HG02938 (cell line): ENCODE measurements at regions not wholly inside any gene's neighbourhood (a gene's known extent, or its start where the extent isn't known, plus 50 kb on each side); places are given as distances from the start of the nearest gene placed in this dataset.
"Not testable (repeated sequence)": the region's sequence is repeated elsewhere in the genome, so short reads cannot be mapped to it uniquely, and the experiment has no call there.

ENCODE experiments used
- ATAC-seq: cut with Tn5 transposase; IDR thresholded peaks from one replicate; pipeline ENCODE4 v1.9.1; 2021; ENCODE audit warnings: mild to moderate bottlenecking, moderate library complexity; ENCODE audit not compliant: unreplicated experiment

GRCh38 chr7:138252666-138253065, 176.4 kb downstream of the AKR1D1 start:
- not testable (repeated sequence) for ATAC-seq

GRCh38 chr7:138254444-138254843, 178.2 kb downstream of the AKR1D1 start:
- ATAC-seq = no peak

GRCh38 chr7:138257459-138258196, 181.4 kb downstream of the AKR1D1 start:
- ATAC-seq = no peak

- ATAC-seq = no peak
Measured at GRCh38 chr7:138258197-138258559, 181.9 kb downstream of the AKR1D1 start.

- ATAC-seq = no peak
Measured at GRCh38 chr7:138259675-138260074, 183.4 kb downstream of the AKR1D1 start.

- ATAC-seq = no peak
Measured at GRCh38 chr7:138267934-138268333, 191.7 kb downstream of the AKR1D1 start.

GRCh38 chr7:138276891-138277290, 183.2 kb upstream of the TRIM24 start:
- no peak for ATAC-seq

GRCh38 chr7:138278601-138279000, 181.5 kb upstream of the TRIM24 start:
- no peak for ATAC-seq

GRCh38 chr7:138282997-138283396, 177.1 kb upstream of the TRIM24 start:
- ATAC-seq = no peak

- no peak for ATAC-seq
Measured at GRCh38 chr7:138285129-138285528, 174.9 kb upstream of the TRIM24 start.

GRCh38 chr7:138286846-138287245, 173.2 kb upstream of the TRIM24 start:
- no peak for ATAC-seq

- no peak for ATAC-seq
Measured at GRCh38 chr7:138287549-138287948, 172.5 kb upstream of the TRIM24 start.

GRCh38 chr7:138289082-138289481, 171.0 kb upstream of the TRIM24 start:
- no peak for ATAC-seq

GRCh38 chr7:138289864-138290263, 170.2 kb upstream of the TRIM24 start:
- ATAC-seq = no peak

- no peak for ATAC-seq
Measured at GRCh38 chr7:138292951-138293350, 167.1 kb upstream of the TRIM24 start.

- ATAC-seq = peak; percentile 77
Measured at GRCh38 chr7:138295049-138295637, 164.9 kb upstream of the TRIM24 start.

GRCh38 chr7:138297526-138297925, 162.5 kb upstream of the TRIM24 start:
- ATAC-seq = no peak

GRCh38 chr7:138299066-138299465, 161.0 kb upstream of the TRIM24 start:
- no peak for ATAC-seq

- ATAC-seq = no peak
Measured at GRCh38 chr7:138303230-138304070, 156.6 kb upstream of the TRIM24 start.

- ATAC-seq = no peak
Measured at GRCh38 chr7:138304071-138304320, 156.1 kb upstream of the TRIM24 start.

GRCh38 chr7:138307633-138308032, 152.4 kb upstream of the TRIM24 start:
- ATAC-seq = no peak

GRCh38 chr7:138308136-138308535, 151.9 kb upstream of the TRIM24 start:
- no peak for ATAC-seq
